ENCODE measurements at regions not wholly inside any gene's neighbourhood (a gene's known extent, or its start where the extent isn't known, plus 50 kb on each side); places are given as distances from the start of the nearest gene placed in this dataset.
"Not testable (repeated sequence)": the region's sequence is repeated elsewhere in the genome, so short reads cannot be mapped to it uniquely, and the experiment has no call there.

DNA sequence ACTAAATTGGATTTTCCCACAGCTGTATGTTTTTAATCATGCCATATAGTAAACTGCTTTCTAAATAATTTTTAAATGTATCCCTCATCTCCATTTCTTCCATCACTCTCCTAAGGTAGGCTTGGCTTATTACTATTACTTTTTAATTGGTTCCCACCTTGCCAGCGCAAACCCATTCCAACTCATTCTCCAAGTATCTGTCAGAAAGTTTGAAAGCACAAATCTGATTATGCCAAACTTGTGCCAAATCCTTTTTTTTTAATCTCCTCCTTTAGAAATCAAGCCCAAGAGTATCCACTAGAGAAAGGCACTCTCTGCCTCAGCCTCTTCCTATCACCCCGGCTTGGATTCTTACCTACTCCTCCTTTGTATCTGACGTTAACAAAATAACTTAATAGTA, 784.5 kb downstream of the TBL1XR1 start:
- DNase-seq = no peak

DNA sequence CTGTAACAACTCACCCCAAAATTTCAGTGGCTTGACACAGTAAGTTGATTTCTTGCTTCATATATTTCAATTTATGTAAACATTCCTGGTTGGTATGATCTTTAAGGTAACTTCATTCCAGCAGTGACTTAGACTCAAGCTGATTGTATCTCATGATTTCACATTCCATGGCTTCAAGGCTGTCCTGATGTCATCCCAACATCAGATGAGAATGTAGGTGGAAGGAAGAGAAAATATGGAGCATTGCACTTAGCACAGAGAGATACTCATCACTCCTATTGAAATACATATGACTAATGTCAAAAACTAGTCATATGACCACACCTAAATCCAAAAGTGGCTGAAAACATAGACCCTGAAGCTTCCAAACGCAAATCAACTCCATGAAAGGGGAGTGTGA, 793.8 kb downstream of the TBL1XR1 start:
- no peak for DNase-seq

DNA sequence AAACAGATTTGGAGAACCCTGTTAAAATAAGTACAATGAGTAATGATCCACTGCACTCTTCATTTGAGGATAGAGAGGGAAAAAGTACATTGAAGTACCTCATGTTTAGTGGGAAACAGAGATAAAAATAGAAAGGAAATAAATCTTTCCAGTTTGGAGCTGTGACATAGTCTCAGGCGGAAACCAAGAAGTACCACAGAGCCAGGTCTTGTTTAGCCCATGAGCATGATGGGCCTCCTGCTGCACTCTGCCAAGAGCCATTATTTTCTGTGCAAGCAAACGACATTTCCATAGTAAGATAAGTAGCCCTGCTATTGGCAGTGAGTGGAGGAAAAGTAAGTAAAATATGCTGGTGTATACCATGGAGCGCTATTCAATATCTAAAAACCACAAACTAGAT, 796.1 kb downstream of the TBL1XR1 start:
- no peak for DNase-seq

DNA sequence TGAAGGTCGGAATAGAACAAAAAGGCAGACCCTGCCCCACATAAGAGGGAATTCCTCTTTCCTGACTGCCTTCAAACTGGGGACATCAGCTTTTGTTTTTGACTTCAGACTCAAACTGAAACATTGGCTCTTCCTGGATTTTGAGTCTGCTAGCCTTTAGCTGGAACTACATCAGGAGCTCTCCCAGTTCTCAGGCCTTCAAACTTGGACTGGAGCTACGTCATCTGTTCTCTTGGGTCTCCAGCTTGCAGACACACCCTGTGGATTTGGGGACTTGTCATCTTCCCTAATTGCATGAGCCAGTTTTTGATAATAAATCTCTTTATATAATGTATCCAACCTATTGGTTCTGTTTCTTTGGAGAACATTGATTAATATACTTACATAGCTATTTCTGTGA, 798.1 kb downstream of the TBL1XR1 start:
- DNase-seq = no peak

DNA sequence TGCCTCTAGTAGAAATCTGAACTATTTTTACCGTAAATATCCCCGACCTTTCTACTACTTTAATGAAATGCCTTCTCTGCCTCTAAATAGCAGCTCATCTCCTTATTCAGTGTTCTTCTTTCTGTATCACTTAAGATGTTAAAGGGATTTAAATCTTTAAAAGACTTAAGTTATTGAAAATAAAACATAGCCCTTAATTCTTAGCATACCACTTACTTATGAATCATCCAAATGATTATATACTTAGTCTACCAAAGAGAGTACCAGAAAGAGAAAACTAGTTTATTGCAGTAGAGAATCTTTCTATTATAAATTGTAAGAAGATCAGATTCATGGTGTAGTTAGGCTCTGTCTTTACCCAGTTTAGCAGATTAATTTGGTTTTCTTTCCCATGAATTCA, 802.0 kb downstream of the TBL1XR1 start:
- DNase-seq = no peak

DNA sequence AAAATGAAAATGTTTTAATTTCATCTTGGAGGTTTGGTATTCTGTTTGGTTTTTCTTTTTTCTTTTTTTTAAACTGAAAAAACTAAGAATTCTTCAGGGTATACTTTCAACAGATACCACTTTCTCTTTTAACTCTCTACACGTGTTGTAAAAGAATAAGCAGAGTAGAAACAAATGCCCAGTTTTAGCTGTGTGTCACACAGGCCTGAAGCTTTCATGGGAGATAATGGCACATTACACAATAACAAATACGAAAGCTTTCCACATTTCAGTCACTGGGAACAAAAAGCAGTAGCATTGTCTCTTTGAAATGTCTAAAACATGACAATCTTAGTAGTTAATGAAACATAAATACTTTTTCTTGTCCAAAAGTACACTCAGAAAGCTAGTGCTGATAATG, 818.5 kb downstream of the TBL1XR1 start:
- DNase-seq = peak; percentile 74

DNA sequence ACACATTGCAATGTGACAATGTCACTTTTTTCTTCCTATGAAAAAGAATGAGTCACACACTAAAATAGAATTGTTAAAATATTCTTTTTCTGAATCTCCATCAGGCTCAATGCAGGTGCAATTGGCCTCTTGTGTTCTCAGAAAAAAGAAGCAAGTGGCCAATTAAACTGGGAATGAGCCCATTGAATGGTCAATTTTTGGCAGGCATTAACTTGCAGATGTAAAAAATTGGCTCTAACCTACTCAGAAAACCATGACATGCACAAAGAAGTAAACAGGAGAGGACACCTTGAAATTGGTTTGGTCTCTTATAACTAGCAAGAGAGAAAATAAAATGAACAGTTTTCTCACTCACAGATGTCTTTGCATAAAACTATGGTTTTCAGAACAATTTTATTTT, 820.8 kb downstream of the TBL1XR1 start:
- peak; percentile 97 for DNase-seq

DNA sequence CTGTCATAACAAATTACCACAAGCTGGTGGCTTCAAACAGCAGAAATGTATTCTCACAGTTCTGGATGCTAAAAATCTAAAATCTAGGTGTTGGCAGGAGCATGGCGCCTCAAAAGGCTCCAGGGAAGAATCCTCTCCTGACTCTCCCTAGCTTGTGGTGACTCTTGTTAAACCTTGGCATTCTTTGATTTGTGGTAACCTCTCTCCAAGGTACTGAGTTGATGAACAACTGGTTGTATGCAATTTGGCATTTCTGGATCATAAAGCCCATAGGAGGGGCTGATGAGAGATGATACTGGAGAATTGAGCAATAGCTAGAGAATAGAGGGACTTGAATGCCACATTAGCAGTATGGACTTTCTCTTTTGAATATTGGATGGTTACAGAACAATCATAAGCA, 821.8 kb downstream of the TBL1XR1 start:
- no peak for DNase-seq

DNA sequence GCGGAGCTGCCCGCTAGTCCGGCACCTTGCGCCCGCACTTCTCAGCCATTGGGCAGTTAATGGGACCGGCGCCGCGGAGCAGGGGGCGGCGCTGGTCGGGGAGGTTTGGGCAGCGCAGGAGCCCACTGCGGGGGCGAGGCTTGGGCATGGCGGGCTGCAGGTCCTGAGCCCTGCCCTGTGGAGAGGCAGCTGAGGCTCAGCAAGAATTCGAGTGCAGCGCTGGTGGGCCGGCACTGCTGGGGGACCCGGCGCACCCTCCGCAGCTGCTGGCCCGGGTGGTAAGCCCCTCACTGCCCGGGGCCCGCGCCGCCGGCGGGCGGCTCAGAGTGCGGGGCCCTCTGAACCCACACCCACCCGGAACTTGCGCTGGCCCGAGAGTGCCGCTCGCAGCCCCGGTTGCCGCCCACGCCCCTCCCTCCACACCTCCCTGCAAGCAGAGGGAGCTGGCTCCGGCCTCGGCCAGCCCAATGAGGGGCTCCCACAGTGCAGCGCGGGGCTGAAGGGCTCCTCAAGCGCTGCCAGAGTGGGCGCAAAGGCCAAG, 835.0 kb downstream of the TBL1XR1 start:
- DNase-seq = no peak

DNA sequence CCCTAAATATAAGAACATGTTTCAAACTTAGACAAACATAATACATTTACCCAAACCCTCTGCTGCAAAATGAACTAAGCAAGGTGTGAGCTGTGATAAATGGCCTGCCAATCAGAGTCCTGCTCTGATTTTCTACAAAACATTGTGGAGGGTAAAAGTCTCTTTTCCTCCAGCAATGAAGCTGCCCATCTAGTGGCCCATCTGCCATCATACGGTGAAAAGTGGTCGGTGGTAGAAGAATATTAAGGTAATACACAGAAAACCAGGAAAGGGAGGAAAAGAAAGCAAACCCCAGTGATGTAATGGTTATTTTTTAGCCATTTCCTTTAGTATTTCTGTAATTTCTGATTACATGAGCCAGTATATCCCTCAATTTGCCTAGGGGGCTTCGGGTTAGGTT, 838.1 kb downstream of the TBL1XR1 start:
- DNase-seq = no peak

DNA sequence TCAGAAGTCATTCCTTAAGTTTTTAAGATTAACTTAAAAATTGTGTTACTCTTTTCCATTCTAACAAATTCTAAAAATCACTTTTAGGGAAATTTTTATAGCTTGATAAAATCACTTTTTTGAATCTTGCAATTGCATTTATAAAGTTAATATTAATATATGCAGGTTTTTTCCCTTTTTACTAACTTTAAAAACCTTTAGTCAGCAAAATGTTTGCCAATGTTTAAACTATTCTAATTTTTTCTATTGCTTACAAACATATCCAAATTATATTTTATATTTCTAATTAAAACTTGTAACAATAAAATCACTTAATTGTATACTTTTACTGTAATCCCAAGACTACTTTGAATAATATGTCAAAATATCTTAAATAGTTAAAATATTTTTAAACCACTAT, 839.4 kb downstream of the TBL1XR1 start:
- DNase-seq = no peak

DNA sequence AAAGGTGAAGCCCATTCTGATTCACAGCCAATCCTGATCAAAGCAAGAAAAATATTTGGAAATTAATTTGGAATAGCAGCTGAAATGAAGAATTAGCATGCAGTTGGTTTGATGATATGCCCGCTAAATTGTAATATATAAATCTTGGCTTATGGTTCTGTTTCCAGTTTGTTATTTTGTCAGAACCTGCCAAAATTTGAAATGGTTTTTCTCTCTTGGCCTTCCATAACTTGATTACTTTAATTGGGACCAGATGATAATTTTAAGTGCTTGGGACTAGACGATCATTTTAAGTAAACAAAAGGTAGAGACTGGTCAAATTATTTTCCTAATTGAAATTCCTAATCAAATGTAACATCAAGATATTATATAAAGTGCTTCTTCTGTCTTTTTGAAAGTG, 842.4 kb downstream of the TBL1XR1 start:
- no peak for DNase-seq

DNA sequence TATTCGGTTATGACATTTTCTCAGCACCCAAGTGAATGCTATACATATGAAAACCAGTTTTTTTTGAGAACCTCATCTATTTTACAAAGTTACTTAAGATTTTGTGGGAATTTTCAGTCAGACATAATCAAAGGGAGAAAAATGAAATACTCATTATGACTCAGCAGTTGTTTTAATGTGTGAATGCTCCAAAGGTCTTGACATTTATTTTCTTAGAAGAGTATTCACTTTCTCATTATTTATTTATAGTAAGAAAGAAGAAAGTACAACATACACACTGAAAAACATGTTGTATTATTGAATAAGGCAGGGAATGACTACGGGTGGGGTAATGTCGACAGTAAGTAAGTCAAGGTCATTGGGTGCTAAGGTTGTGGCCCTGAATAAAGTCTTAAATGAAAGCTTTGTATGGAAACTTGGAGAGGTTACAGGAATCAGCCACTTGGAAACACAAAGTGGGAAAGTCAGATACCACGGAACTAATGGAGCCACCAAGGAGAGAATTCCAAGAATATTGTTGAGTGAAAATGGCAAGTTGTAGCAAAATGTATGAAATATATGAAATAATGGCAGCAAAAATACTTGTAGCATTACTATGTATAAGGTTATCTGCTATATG, 844.5 kb downstream of the TBL1XR1 start:
- no peak for DNase-seq

DNA sequence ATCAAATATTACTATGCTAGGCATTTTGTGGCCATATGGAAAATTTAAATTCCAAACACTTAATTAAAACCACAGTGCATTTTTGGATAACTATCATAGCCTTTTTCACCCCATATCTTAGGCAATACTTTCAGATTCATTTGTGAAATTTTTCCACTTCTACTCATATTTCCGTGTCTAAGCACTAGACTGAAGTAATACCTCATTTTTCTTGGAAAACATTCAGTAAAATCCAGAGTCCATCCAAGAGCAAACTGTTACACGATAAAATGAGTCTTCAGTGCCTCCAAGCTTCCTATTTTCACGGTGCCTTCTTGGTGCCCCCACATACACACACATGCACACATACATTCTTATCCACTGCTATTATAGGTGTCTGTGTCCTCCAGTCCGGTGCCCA, 845.9 kb downstream of the TBL1XR1 start:
- no peak for DNase-seq

DNA sequence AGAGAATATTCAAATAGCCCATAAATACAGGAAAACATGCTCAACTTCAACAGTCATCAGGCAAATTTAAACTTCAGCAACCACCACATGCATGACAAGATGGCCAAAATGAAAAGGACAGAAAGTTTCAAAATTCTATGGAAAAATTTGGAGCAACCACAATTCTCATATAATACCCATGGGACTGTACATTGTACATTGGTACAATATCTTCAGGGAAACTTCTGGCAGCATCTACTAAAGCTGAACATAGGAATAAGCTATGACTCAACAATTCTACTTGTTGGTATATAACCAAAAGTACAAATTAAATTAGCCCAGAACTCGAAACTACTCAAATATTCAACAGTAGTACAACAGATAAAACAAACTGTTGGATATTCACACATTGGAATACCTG, 847.6 kb downstream of the TBL1XR1 start:
- DNase-seq = no peak

DNA sequence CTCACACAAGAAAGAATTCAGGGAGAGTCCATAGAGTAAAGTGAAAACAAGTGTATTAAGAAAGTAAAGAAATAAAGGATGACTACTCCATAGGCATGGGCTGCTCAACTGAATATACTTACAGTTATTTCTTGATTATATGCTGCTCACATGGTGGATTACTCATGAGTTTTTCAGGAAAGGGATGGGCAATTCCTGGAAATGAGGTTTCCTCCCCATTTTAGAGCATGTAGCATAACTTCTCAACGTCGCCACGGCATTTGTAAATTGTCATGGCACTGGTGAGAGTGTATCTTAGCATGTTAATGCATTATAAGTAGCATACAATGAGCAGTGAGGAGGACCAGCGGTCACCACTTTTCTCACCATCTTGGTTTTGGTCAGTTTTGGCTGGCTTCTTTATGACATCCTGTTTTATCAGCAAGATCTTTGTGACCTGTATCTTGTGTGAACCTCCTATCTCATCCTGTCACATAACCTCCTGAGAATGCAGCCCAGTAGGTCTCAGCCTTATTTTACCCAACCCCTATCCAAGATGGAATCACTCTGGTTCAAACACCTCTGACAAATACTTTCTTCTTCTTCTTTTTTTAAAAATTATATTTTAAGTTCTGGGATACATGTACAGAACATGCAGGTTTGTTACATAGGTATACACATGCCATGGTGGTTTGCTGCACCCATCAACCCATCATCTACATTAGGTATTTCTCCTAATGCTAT, 849.7 kb downstream of the TBL1XR1 start:
- no peak for DNase-seq

DNA sequence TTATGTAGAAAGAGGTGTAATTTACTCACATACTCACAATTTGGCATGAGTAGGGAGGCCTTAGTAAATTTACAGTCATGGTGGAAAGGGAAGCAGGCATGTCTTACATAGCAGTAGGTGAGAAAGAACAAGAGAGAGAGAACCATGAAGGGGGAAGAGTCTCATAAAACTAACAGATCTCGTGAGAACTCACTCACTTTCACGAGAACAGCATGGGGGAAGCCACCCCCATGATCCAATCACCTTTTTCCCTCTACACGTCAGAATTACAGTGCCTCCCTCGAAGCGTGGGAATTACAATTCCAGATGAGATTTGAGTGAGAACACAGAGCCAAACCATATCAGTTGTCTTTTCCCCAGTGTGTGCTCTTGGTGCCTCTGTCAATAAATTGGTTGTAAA, 855.3 kb downstream of the TBL1XR1 start:
- DNase-seq = no peak

DNA sequence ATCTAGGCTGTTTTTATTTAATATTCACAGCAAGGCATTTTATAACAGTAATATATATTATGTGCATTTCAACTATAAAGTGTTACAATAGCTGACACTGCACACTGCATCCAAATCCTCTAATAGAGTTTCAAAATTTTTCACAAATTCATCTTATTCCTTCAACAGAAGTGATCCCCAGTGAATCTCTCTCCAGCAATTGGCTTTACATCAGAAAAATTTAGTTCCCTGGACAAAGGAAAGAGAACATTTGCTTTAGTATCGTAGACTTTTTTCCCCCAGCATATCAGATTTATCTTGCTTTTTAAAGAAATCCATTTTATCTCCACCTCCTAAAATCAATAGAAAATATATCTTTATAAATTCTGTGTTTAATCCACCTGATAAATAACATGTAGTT, 868.6 kb downstream of the TBL1XR1 start:
- no peak for DNase-seq

DNA sequence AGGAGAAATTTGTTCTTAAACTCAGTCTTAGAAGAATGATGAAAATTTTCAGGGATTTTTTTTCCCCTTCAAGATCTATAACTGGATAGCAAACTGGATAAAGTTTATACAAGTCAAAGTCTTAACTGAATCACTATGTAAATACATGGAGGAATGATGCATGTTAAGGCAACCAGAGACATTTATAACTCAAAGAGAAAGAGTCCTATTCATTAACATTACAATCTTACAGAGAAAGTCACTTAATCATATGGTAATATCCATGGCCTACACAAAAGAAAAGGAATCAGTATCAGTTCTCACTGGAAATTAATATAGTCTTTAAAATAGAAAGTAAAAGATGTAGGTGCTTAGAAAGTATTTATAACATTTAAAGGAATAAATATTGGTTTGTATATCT, 869.1 kb downstream of the TBL1XR1 start:
- DNase-seq = no peak

DNA sequence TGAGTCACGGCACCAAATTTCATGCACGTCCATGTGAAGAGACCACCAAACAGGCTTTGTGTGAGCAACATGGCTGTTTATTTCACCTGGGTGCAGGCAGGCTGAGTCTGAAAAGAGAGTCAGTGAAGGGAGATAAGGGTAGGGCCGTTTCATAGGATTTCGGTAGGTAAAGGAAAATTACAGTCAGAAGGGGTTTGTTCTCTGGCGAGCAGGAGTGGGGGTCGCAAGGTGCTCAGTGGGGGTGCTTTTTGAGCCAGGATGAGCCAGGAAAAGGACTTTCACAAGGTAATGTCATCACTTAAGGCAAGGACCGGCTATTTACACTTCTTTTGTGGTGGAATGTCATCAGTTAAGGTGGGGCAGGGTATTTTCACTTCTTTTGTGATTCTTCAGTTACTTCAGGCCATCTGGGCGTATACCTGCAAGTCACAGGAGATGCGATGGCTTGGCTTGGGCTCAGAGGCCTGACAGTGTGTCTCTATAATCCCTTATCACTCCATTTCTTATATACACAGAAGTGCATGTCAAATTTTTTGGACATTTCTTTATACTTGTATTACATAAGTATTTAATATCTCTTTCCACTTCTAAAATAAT, 870.3 kb downstream of the TBL1XR1 start:
- not testable (repeated sequence) for DNase-seq

DNA sequence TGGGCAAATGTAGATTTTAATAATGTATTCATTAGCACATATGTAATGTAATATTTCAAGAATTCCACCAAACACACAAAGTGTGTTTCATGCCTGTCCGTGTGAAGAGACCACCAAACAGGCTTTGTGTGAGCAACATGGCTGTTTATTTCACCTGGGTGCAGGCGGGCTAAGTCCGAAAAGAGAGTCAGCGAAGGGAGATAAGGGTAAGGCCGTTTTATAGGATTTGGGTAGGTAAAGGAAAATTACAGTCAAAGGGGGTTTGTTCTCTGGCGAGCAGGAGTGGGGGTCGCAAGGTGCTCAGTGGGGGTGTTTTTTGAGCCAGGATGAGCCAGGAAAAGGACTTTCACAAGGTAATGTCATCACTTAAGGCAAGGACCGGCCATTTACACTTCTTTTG, 875.8 kb downstream of the TBL1XR1 start:
- not testable (repeated sequence) for DNase-seq

DNA sequence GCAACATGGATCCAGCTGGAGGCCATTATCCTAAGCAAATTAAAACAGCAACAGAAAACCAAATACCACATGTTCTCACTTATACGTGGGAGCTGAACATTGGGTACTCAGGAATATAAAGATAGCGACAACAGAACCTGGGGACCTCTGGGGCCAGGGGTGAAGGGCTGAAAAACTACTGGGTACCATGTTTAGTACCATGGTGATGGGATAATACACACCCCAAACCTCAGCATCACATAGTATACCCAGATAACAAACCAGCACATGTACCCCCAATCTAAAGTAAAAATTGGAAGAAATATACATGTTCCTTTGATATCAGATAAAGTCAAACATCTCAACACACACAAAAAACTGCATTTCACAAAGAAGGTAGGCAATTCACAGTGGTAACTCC, 876.2 kb downstream of the TBL1XR1 start:
- no peak for DNase-seq

DNA sequence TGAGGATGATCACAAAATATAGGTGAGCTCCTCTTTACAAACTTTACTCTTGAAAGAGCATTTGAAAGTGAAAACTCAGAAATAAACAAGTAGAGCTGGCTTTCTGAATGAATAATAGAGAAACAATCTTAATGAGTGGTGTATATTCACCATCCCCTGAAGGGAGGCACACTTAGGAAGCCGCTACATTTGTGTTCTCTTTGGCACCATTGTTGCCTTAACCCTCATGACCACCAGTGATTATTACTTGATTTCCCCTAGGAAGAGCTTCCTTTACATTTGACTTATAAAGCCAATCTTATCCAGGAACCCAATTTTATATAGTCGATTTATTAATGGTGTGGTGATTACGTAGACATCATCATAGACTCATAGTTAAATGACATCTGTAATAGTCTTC, 883.9 kb downstream of the TBL1XR1 start:
- no peak for DNase-seq

DNA sequence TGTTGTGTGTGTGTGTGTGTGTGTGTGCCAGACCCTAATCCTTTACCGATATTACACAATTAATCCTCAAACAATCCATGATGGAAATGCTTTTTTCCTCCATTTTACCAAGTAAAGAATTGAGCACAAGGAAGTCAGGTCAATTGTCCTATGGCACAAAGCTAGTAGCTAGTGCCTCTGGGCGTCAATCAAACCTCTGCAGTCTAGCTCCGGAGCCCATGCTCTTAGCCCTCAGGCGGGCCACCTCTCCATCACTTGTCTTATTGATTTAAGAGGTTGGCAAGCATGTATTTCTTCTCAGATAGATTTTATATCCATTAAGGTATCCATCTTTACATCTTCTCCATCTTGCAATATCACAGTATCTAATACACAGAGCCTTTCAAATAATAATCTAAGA, 886.6 kb downstream of the TBL1XR1 start:
- no peak for DNase-seq

Data from NCI-H1092 treated with DMSO at 0.1 percent for 48 hours (cell line).